Activated naive CD8-positive, alpha-beta T cell (primary cell): ENCODE measurements at regions not wholly inside any gene's neighbourhood (a gene's known extent, or its start where the extent isn't known, plus 50 kb on each side); places are given as distances from the start of the nearest gene placed in this dataset.

Source experiments
- H3K27ac Mint-ChIP-seq: one replicate; pipeline ENCODE4 v1.8.0; 2021; ENCODE audit warnings: mixed read lengths
- H3K27me3 Mint-ChIP-seq: one replicate; pipeline ENCODE4 v1.8.0; 2021; ENCODE audit warnings: mixed read lengths
- H3K36me3 Mint-ChIP-seq: one replicate; pipeline ENCODE4 v1.8.0; 2021; ENCODE audit warnings: mixed read lengths
- H3K4me1 Mint-ChIP-seq: one replicate; pipeline ENCODE4 v1.8.0; 2021; ENCODE audit warnings: low read depth, mixed read lengths
- H3K4me3 Mint-ChIP-seq: one replicate; pipeline ENCODE4 v1.8.0; 2021; ENCODE audit warnings: mild to moderate bottlenecking, mixed read lengths
- H3K9me3 Mint-ChIP-seq: one replicate; pipeline ENCODE4 v1.8.0; 2021; ENCODE audit warnings: low read depth, mixed read lengths

- H3K4me1 Mint-ChIP-seq = no peaks in the 10 kb centered on the region
- H3K4me3 Mint-ChIP-seq = no peak overlapping the region
- H3K36me3 Mint-ChIP-seq = no peaks in the 10 kb centered on the region
Observed at GRCh38 chr17:33352526-33352925, 59.4 kb upstream of the ASIC2 start.

GRCh38 chr17:33356266-33356665 is 63.2 kb upstream of the ASIC2 start:
- Mint-ChIP-seq H3K27ac (no peak overlapping the region), H3K27me3 (peaks cover 2% of the 10 kb centered on the region), H3K36me3 (no peaks in the 10 kb centered on the region), H3K4me1 (no peaks in the 10 kb centered on the region), H3K4me3 (no peak overlapping the region), H3K9me3 (no peaks in the 10 kb centered on the region)

More at GRCh38 chr17:33352526-33352925, 59.4 kb upstream of the ASIC2 start:
- H3K27me3 Mint-ChIP-seq = peaks cover 2% of the 10 kb centered on the region
- no peak overlapping the region for H3K27ac Mint-ChIP-seq
- no peaks in the 10 kb centered on the region for H3K9me3 Mint-ChIP-seq

GRCh38 chr17:33363475-33363874 is 70.4 kb upstream of the ASIC2 start:
- H3K4me3 Mint-ChIP-seq = no peak overlapping the region
- no peaks in the 10 kb centered on the region for H3K4me1 Mint-ChIP-seq
- H3K9me3 Mint-ChIP-seq = no peaks in the 10 kb centered on the region
- peaks cover 6% of the 10 kb centered on the region for H3K27me3 Mint-ChIP-seq
- no peaks in the 10 kb centered on the region for H3K36me3 Mint-ChIP-seq
- H3K27ac Mint-ChIP-seq = no peak overlapping the region

- Mint-ChIP-seq H3K4me1 (no peaks in the 10 kb centered on the region), H3K36me3 (no peaks in the 10 kb centered on the region), H3K4me3 (no peak overlapping the region), H3K27me3 (peaks cover 7% of the 10 kb centered on the region), H3K27ac (no peak overlapping the region), H3K9me3 (no peaks in the 10 kb centered on the region)
Observed at GRCh38 chr17:33366960-33367359, 73.9 kb upstream of the ASIC2 start.

GRCh38 chr17:33369149-33369548 is 76.1 kb upstream of the ASIC2 start:
- Mint-ChIP-seq H3K4me1 (no peaks in the 10 kb centered on the region), H3K4me3 (no peak overlapping the region), H3K27ac (no peak overlapping the region), H3K9me3 (no peaks in the 10 kb centered on the region), H3K36me3 (no peaks in the 10 kb centered on the region), H3K27me3 (peaks cover 7% of the 10 kb centered on the region)

- H3K4me1 Mint-ChIP-seq = no peaks in the 10 kb centered on the region
Observed at GRCh38 chr17:33369876-33370275, 76.8 kb upstream of the ASIC2 start.

GRCh38 chr17:33370401-33370800 is 77.3 kb upstream of the ASIC2 start:
- H3K27me3 Mint-ChIP-seq = peaks cover 2% of the 10 kb centered on the region
- H3K9me3 Mint-ChIP-seq = no peaks in the 10 kb centered on the region
- H3K36me3 Mint-ChIP-seq = no peaks in the 10 kb centered on the region
- no peak overlapping the region for H3K27ac Mint-ChIP-seq
- no peak overlapping the region for H3K4me3 Mint-ChIP-seq
- H3K4me1 Mint-ChIP-seq = no peaks in the 10 kb centered on the region

More at GRCh38 chr17:33369876-33370275, 76.8 kb upstream of the ASIC2 start:
- H3K27ac Mint-ChIP-seq = no peak overlapping the region
- H3K36me3 Mint-ChIP-seq = no peaks in the 10 kb centered on the region
- peaks cover 6% of the 10 kb centered on the region for H3K27me3 Mint-ChIP-seq
- no peaks in the 10 kb centered on the region for H3K9me3 Mint-ChIP-seq
- H3K4me3 Mint-ChIP-seq = no peak overlapping the region

GRCh38 chr17:33371377-33371776 is 78.3 kb upstream of the ASIC2 start:
- H3K27me3 Mint-ChIP-seq = peaks cover 1% of the 10 kb centered on the region
- H3K4me1 Mint-ChIP-seq = no peaks in the 10 kb centered on the region
- H3K9me3 Mint-ChIP-seq = no peaks in the 10 kb centered on the region
- H3K36me3 Mint-ChIP-seq = no peaks in the 10 kb centered on the region
- no peak overlapping the region for H3K27ac Mint-ChIP-seq
- H3K4me3 Mint-ChIP-seq = no peak overlapping the region

GRCh38 chr17:33373273-33373672 is 80.2 kb upstream of the ASIC2 start:
- Mint-ChIP-seq H3K27ac (no peak overlapping the region), H3K4me1 (no peaks in the 10 kb centered on the region), H3K36me3 (no peaks in the 10 kb centered on the region), H3K27me3 (peaks cover 1% of the 10 kb centered on the region), H3K9me3 (no peaks in the 10 kb centered on the region), H3K4me3 (no peak overlapping the region)

GRCh38 chr17:33375103-33375502 is 82.0 kb upstream of the ASIC2 start:
- Mint-ChIP-seq H3K27ac (no peak overlapping the region), H3K27me3 (peaks cover 5% of the 10 kb centered on the region), H3K36me3 (no peaks in the 10 kb centered on the region), H3K4me1 (no peaks in the 10 kb centered on the region), H3K4me3 (no peak overlapping the region), H3K9me3 (no peaks in the 10 kb centered on the region)

- Mint-ChIP-seq H3K27me3 (peaks cover 5% of the 10 kb centered on the region), H3K4me1 (no peaks in the 10 kb centered on the region), H3K36me3 (no peaks in the 10 kb centered on the region), H3K9me3 (no peaks in the 10 kb centered on the region), H3K27ac (no peak overlapping the region), H3K4me3 (no peak overlapping the region)
Observed at GRCh38 chr17:33375783-33376182, 82.7 kb upstream of the ASIC2 start.

GRCh38 chr17:33377837-33378595 is 84.9 kb upstream of the ASIC2 start:
- no peaks in the 10 kb centered on the region for H3K36me3 Mint-ChIP-seq
- no peak overlapping the region for H3K4me3 Mint-ChIP-seq
- H3K4me1 Mint-ChIP-seq = no peaks in the 10 kb centered on the region
- H3K9me3 Mint-ChIP-seq = no peaks in the 10 kb centered on the region
- peaks cover 5% of the 10 kb centered on the region for H3K27me3 Mint-ChIP-seq
- no peak overlapping the region for H3K27ac Mint-ChIP-seq

GRCh38 chr17:33381201-33381600 is 88.1 kb upstream of the ASIC2 start:
- H3K36me3 Mint-ChIP-seq = no peaks in the 10 kb centered on the region
- H3K27me3 Mint-ChIP-seq = peaks cover 8% of the 10 kb centered on the region
- H3K4me3 Mint-ChIP-seq = no peak overlapping the region
- no peaks in the 10 kb centered on the region for H3K9me3 Mint-ChIP-seq
- no peak overlapping the region for H3K27ac Mint-ChIP-seq
- H3K4me1 Mint-ChIP-seq = no peaks in the 10 kb centered on the region

- H3K27me3 Mint-ChIP-seq = peaks cover 7% of the 10 kb centered on the region
- H3K9me3 Mint-ChIP-seq = no peaks in the 10 kb centered on the region
- H3K4me3 Mint-ChIP-seq = no peak overlapping the region
- H3K36me3 Mint-ChIP-seq = no peaks in the 10 kb centered on the region
- H3K4me1 Mint-ChIP-seq = no peaks in the 10 kb centered on the region
- no peak overlapping the region for H3K27ac Mint-ChIP-seq
Observed at GRCh38 chr17:33383488-33384023, 90.5 kb upstream of the ASIC2 start.

GRCh38 chr17:33385133-33385532 is 92.0 kb upstream of the ASIC2 start:
- Mint-ChIP-seq H3K27ac (no peak overlapping the region), H3K9me3 (no peaks in the 10 kb centered on the region), H3K27me3 (peaks cover 2% of the 10 kb centered on the region), H3K36me3 (no peaks in the 10 kb centered on the region), H3K4me1 (no peaks in the 10 kb centered on the region), H3K4me3 (no peak overlapping the region)

GRCh38 chr17:33385713-33386112 is 92.6 kb upstream of the ASIC2 start:
- no peaks in the 10 kb centered on the region for H3K9me3 Mint-ChIP-seq
- H3K36me3 Mint-ChIP-seq = no peaks in the 10 kb centered on the region
- H3K27ac Mint-ChIP-seq = no peak overlapping the region

More at GRCh38 chr17:33385713-33386112, 92.6 kb upstream of the ASIC2 start:
- Mint-ChIP-seq H3K4me1 (no peaks in the 10 kb centered on the region), H3K27me3 (peaks cover 2% of the 10 kb centered on the region), H3K4me3 (no peak overlapping the region)
